Right lobe of liver (tissue), 4 donors: ENCODE measurements at regions not wholly inside any gene's neighbourhood (a gene's known extent, or its start where the extent isn't known, plus 50 kb on each side); places are given as distances from the start of the nearest gene placed in this dataset.

Source experiments
- POLR2A ChIP-seq: fragments of 450-650 bp; IDR thresholded peaks from one replicate; pipeline ENCODE4 v1.6.1; 2017; ENCODE audit warnings: antibody characterized with exemption, mild to moderate bottlenecking
- TF ChIP-seq, protein P1 (sequence below), 4 donors: fragments of 200-600 bp in 3 of 4; fragments of 450-650 bp in 1 of 4; IDR thresholded peaks; one replicate each; pipeline versions ENCODE4 v1.5.1 to v1.8.0; 2016 to 2022; ENCODE audit warnings: antibody characterized with exemption in 4 of 4, mild to moderate bottlenecking in 2 of 4
- donor health status: DM: no; HTN: no; CAD: no.
- donor health status: DM: no; HTN: no; CAD: no.
- donor health status: DM: no; HTN: yes; CAD: no.

DNA sequence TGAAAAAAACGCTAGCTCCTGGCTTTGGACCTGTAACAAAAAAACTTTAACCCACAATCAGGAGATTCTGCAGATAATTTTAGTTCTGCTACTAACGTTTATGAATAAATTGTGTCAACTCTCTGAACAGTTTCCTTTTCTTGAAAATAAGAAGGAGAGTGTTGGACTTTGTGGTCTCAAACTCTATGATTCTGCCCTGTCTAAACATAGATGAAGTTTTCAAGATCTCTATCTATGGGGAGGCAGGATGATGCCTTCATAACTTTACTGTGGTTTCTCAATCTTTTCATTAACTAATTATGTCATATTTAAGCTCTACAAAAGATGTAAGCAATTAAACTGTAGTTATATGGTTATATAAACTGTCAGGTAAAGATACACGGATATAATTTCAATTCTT, 162.0 kb downstream of the REEP3 start:
- TF ChIP-seq, protein P1, sequence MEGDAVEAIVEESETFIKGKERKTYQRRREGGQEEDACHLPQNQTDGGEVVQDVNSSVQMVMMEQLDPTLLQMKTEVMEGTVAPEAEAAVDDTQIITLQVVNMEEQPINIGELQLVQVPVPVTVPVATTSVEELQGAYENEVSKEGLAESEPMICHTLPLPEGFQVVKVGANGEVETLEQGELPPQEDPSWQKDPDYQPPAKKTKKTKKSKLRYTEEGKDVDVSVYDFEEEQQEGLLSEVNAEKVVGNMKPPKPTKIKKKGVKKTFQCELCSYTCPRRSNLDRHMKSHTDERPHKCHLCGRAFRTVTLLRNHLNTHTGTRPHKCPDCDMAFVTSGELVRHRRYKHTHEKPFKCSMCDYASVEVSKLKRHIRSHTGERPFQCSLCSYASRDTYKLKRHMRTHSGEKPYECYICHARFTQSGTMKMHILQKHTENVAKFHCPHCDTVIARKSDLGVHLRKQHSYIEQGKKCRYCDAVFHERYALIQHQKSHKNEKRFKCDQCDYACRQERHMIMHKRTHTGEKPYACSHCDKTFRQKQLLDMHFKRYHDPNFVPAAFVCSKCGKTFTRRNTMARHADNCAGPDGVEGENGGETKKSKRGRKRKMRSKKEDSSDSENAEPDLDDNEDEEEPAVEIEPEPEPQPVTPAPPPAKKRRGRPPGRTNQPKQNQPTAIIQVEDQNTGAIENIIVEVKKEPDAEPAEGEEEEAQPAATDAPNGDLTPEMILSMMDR (IDR thresholded peaks at IDR 0.05) = no peak
- no peak for TF ChIP-seq POLR2A
